Fibroblast of gingiva (primary cell): ENCODE measurements at regions not wholly inside any gene's neighbourhood (a gene's known extent, or its start where the extent isn't known, plus 50 kb on each side); places are given as distances from the start of the nearest gene placed in this dataset.

Source experiments
- DNase-seq: peaks from one replicate; pipeline ENCODE4 v3.0.0-alpha.2; 2011; ENCODE audit warnings: low read depth

DNA sequence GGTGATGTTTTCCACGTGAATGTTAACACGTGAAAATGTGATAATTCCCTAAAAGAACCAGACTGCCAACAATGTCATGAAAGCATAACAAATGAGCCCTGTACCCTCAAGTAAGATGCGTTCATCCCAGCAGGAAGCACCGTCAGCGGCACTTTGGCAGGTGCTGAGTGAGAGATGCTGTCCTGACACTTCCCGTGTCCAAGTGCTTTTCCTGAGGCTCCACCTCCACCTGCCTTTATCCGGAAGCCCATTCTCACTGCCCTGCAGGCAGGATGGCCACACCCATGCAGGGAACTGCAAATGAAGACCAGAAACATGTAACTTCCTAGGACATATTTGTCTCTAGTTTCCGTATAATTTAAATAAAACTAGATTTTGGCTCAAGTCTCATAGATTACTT is 238.0 kb upstream of the IRX2 start:
- DNase-seq, result no peak

DNA sequence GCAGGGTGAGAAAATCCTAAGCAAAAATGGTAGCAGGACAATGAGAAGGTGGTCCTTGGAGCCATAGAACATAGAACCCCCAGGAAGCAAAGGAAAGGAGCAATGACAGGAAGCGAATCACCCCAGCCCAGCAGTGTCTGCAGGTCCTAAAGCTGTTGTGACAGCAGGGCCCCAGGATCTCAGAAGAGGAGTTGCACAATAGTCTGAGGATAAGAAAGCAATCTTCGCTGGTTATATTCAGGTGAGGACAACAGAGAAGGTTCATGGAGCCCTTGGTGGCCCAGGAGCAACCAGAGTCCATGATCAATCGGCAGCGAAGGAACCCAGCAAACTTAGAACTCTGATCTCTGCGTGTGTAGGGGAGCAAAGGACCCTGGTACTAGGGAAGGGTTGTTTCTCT is 234.8 kb upstream of the IRX2 start:
- no peak for DNase-seq

DNA sequence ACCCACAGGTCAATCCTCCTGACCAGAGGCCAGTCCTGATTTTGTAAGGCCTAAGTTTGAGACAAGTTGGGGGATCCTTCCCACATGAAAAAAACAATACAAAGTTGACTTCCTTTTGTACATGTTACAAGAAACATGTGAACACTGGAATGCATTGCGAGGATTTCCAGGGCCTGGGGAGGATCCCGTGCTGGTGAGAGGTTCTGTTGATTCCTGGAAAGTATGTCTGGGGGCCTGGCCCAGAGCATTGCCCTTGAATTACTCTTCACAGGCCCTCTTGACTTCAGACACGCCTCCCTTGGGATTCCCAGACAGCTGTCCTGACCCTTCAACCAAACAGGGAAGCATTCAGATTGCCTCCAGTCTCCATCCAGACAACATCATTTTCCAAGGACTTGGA is 234.2 kb upstream of the IRX2 start:
- no peak for DNase-seq

GRCh38 chr5:2983583-2984300 is 232.3 kb upstream of the IRX2 start:
- DNase-seq, result no peak

- DNase-seq, result no peak
Measured at GRCh38 chr5:2981652-2982051, 230.2 kb upstream of the IRX2 start.

GRCh38 chr5:2981035-2981434 is 229.6 kb upstream of the IRX2 start:
- no peak for DNase-seq

GRCh38 chr5:2960294-2960693 is 208.8 kb upstream of the IRX2 start:
- DNase-seq, result no peak

- no peak for DNase-seq
Measured at GRCh38 chr5:2958976-2959375, 207.5 kb upstream of the IRX2 start.

- DNase-seq, result no peak
Measured at GRCh38 chr5:2948875-2949274, 197.4 kb upstream of the IRX2 start.

GRCh38 chr5:2946315-2946714 is 194.8 kb upstream of the IRX2 start:
- DNase-seq, result no peak

DNA sequence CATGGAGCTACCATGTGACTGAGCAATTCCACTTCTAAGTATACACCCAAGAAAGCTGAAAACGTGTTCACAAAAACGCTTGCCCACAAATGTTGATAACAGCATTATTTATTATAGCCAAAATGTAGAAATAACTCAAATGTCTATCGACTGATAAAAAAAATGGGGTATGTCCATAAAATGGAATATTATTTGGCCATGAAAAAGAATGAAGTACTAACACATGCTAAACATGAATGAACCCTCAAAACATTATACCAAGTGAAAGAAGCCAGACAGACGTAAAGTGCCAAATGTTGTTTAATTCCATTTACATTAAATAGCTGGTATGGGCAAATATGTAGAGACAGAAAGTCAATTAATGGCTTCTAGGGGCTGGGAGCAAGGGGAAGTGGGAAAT is 184.9 kb upstream of the IRX2 start:
- DNase-seq, result no peak

DNA sequence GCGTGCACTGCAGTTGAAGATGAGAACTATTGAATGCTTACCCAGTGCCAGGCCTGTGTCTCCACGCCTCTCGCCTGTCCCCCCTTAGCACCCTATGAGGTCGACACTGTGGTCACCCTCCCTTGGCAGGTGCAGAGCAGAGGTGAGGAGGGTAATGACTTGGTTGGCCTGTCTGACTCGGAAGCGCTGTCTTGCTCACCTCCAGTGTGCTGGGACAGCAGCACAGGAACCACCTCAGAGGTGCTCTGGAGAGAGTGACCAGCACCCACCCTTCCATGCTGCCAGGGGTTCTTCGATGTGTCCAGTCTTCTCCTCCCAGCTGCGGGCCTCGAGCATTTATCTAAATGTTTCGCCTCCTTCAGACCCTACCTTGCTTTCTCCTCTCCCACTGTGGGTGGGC is 178.3 kb upstream of the IRX2 start:
- DNase-seq, result no peak

GRCh38 chr5:2921651-2922050 is 170.2 kb upstream of the IRX2 start:
- no peak for DNase-seq

GRCh38 chr5:2921176-2921575 is 169.7 kb upstream of the IRX2 start:
- no peak for DNase-seq

GRCh38 chr5:2920312-2920711 is 168.8 kb upstream of the IRX2 start:
- DNase-seq, result no peak

DNA sequence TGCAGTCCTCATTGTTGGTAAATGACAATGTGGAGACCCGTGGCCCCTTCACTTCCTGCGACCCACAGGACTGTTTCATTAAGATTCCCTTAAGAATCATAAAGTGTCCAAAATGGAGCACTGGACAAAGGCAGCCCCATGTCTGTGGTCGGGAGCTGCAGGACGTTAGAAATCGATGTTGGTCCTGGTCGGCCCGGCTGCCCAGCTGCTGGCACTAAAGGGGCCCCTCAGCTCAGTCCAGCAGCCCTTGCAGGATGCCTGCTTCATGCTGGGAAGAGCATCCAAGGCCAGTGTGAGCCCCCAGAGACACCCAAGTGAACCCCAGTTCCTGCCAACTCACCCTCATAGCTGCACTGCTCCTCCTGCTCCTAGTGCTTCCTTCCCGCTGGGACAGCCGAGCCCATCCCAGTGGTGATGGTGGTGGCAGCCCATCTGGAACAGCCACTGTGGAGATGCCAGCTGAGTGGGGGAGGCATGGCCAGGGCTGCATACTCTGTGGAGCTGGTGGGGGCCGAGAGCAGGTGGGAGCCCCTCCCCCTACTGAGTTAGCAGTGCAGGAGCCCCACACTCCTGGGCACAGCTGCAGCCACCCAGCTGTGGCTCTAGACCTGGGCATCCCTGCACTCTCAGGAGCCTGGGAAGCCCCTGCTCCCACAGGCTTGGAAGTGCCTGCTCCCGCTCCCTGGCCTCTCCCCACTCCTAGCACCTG is 168.0 kb upstream of the IRX2 start:
- DNase-seq, result no peak

DNA sequence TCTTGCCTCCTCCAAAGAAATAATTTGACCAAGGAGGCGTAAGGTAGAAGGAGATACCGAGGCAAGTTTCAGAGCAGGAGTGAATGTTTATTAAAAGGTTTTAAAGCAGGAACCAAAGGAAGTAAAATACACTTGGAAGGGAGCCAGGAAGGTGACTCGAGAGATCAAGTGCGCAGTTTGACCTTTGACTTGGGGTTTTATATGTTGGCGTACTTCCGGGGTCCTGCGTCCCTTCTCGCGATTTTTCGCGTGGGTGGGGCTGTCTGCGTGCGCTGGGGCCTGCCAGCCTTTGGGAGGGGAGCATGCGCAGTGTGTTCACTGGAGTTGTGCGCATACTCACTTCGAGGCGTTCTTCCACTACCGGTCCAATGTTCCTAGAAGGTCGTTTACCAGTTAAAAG is 166.0 kb upstream of the IRX2 start:
- no peak for DNase-seq

- DNase-seq, result no peak
Measured at GRCh38 chr5:2917093-2917492, 165.6 kb upstream of the IRX2 start.

- no peak for DNase-seq
Measured at GRCh38 chr5:2916076-2916682, 164.7 kb upstream of the IRX2 start.

DNA sequence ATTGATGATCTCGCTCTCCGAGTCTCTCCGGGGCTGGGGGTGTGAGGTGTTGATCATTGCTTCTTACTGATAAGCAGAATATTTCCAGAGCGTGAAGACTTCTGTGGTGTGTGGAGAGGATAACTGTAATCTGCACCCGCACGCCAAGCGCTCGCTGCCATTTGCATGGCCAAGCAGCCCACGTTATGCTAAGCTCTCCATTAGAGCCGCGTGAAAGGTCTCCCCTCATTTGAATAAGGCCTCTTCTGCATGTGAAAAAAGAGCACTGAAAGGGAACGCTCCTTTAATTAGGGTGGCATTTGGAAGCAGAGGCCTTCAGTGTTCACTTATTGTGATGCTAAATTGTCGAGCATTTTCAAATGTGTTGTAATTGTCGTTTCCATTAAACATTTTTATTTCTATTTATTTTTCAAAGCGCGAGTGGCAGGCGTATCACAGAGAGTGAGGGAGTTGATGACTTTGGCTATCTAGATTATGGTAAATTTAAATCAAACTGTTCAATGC is 163.6 kb upstream of the IRX2 start:
- no peak for DNase-seq

GRCh38 chr5:2914022-2914661 is 162.7 kb upstream of the IRX2 start:
- DNase-seq, result no peak

DNA sequence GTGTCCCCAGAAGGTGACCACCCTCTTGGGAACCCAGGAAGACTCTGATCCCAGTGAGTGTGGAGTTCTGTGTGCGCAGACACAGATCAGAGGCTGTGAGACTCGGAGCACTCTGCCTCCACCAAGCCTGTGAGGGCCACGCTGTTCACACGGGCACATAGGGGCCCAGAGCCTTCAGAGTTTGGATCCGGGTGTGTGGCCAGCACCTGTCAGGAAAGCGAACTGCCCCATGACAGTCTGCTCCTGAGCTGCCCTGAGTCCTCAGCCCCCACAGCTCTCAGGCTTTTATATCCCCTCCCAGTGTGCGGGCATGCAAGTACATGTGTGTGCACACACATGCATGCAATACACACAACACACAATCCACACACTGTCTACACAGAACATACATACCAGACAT is 161.8 kb upstream of the IRX2 start:
- DNase-seq, result no peak

GRCh38 chr5:2912741-2913140 is 161.3 kb upstream of the IRX2 start:
- no peak for DNase-seq
